ENCODE measurements at regions not wholly inside any gene's neighbourhood (a gene's known extent, or its start where the extent isn't known, plus 50 kb on each side); places are given as distances from the start of the nearest gene placed in this dataset.
"Not testable (repeated sequence)": the region's sequence is repeated elsewhere in the genome, so short reads cannot be mapped to it uniquely, and the experiment has no call there.

- Histone ChIP-seq H3K36me3 (ENCODE audit: insufficient read depth) (no peaks in the 10 kb centered on the region), H2AFZ (no peak overlapping the region), H4K20me1 (replicated peaks; ENCODE audit: insufficient read depth) (no peaks in the 10 kb centered on the region; the same call in 1 of the 2 replicates), H3K27me3 (ENCODE audit: insufficient read depth) (peaks cover 42% of the 10 kb centered on the region), H3K9me2 (ENCODE audit: insufficient read depth) (no peaks in the 10 kb centered on the region), H3K4me2 (no peak overlapping the region), H3K4me1 (ENCODE audit: insufficient read depth) (peaks cover 5% of the 10 kb centered on the region; the same call in 1 of the 2 replicates), H3K4me3 (no peak overlapping the region), H3F3A (replicated peaks; ENCODE audit: low read depth) (no peaks in the 10 kb centered on the region), H3K27ac (ENCODE audit: low read depth) (no peak overlapping the region), H3K79me2 (replicated peaks; ENCODE audit: insufficient read depth) (no peaks in the 10 kb centered on the region)
- no peaks in the 10 kb centered on the region for H3K36me3 Mint-ChIP-seq (ENCODE audit: low read depth)
- no peak overlapping the region for H3K27ac Mint-ChIP-seq
- DNase-seq (ENCODE audit: low spot score) (no peak), ATAC-seq (no peak)
- H3K4me3 Mint-ChIP-seq = no peak overlapping the region
- H3K9me3 Mint-ChIP-seq = no peaks in the 10 kb centered on the region
- no peaks in the 10 kb centered on the region for H3K4me1 Mint-ChIP-seq
- peaks cover 24% of the 10 kb centered on the region for H3K27me3 Mint-ChIP-seq (ENCODE audit: insufficient read depth, low read depth, poor library complexity)
- no peak for TF ChIP-seq EZH2phosphoT487 (IDR thresholded peaks at IDR 0.05; ENCODE audit: unreplicated experiment)
- no peak for TF ChIP-seq ZNF331 (CRISPR knock-in tag; IDR thresholded peaks at IDR 0.05; ENCODE audit: low read depth)
- no peak for TF ChIP-seq CREB1 (CRISPR knock-in tag; IDR thresholded peaks at IDR 0.05; ENCODE audit: low read depth)
- TF ChIP-seq ETS1 (IDR thresholded peaks at IDR 0.05) = no peak
Observed at GRCh38 chr1:47502746-47503370, 65.0 kb downstream of the FOXD2 start.

- not testable (repeated sequence) for ATAC-seq; H3K4me1 Mint-ChIP-seq; H3K36me3 ChIP-seq (ENCODE audit: insufficient read depth); H3K27ac ChIP-seq (ENCODE audit: low read depth); H3K4me1 ChIP-seq (ENCODE audit: insufficient read depth); H3K9me2 ChIP-seq (ENCODE audit: insufficient read depth); H3K9me3 Mint-ChIP-seq; H3K4me3 ChIP-seq; H3K4me2 ChIP-seq; DNase-seq (ENCODE audit: low spot score); H2AFZ ChIP-seq; H4K20me1 ChIP-seq (replicated peaks; ENCODE audit: insufficient read depth); H3K4me3 Mint-ChIP-seq; H3K27ac Mint-ChIP-seq; H3F3A ChIP-seq (replicated peaks; ENCODE audit: low read depth); H3K36me3 Mint-ChIP-seq (ENCODE audit: low read depth); H3K79me2 ChIP-seq (replicated peaks; ENCODE audit: insufficient read depth)
- peaks cover 62% of the 10 kb centered on the region for H3K27me3 ChIP-seq (ENCODE audit: insufficient read depth)
- H3K27me3 Mint-ChIP-seq (ENCODE audit: insufficient read depth, low read depth, poor library complexity) = peaks cover 37% of the 10 kb centered on the region
Observed at GRCh38 chr1:47504840-47505239, 67.0 kb downstream of the FOXD2 start.

- Histone ChIP-seq H3K4me2 (no peak overlapping the region), H4K20me1 (replicated peaks; ENCODE audit: insufficient read depth) (no peaks in the 10 kb centered on the region; the same call in 1 of the 2 replicates), H3K9me2 (ENCODE audit: insufficient read depth) (no peaks in the 10 kb centered on the region), H3K27ac (ENCODE audit: low read depth) (no peak overlapping the region), H2AFZ (no peak overlapping the region), H3K4me1 (ENCODE audit: insufficient read depth) (peaks cover 9% of the 10 kb centered on the region; the same call in 1 of the 2 replicates), H3K36me3 (ENCODE audit: insufficient read depth) (no peaks in the 10 kb centered on the region), H3F3A (replicated peaks; ENCODE audit: low read depth) (no peaks in the 10 kb centered on the region), H3K4me3 (no peak overlapping the region), H3K79me2 (replicated peaks; ENCODE audit: insufficient read depth) (no peaks in the 10 kb centered on the region), H3K27me3 (ENCODE audit: insufficient read depth) (peaks cover 66% of the 10 kb centered on the region)
- Mint-ChIP-seq H3K27me3 (ENCODE audit: insufficient read depth, low read depth, poor library complexity) (peaks cover 42% of the 10 kb centered on the region), H3K4me1 (no peaks in the 10 kb centered on the region; the same call in 2 of the 3 replicates), H3K36me3 (ENCODE audit: low read depth) (no peaks in the 10 kb centered on the region), H3K4me3 (no peak overlapping the region), H3K9me3 (no peaks in the 10 kb centered on the region), H3K27ac (no peak overlapping the region)
- no peak for DNase-seq (ENCODE audit: low spot score)
- no peak for ATAC-seq
- TF ChIP-seq ZNF331 (CRISPR knock-in tag; IDR thresholded peaks at IDR 0.05; ENCODE audit: low read depth) (no peak), ETS1 (IDR thresholded peaks at IDR 0.05) (no peak), CTCF (conservative IDR thresholded peaks at IDR 0.05; ENCODE audit: low read depth in 2 of 2) (no peak), CREB1 (CRISPR knock-in tag; IDR thresholded peaks at IDR 0.05; ENCODE audit: low read depth) (no peak), STAT1 (IDR thresholded peaks at IDR 0.05; ENCODE audit: unreplicated experiment) (no peak)
Observed at GRCh38 chr1:47505267-47505666, 67.4 kb downstream of the FOXD2 start.
